ACC112 (cell line): ENCODE measurements at regions not wholly inside any gene's neighbourhood (a gene's known extent, or its start where the extent isn't known, plus 50 kb on each side); places are given as distances from the start of the nearest gene placed in this dataset.
"Not testable (repeated sequence)": the region's sequence is repeated elsewhere in the genome, so short reads cannot be mapped to it uniquely, and the experiment has no call there.

Experiments used
- H2AFZ ChIP-seq: fragments of 200-600 bp; sonication (generic); one replicate; pipeline ENCODE4 v1.6.0; 2017; ENCODE audit warnings: antibody characterized with exemption, low read length; ENCODE audit not compliant: unreplicated experiment
- H3K27ac ChIP-seq: fragments of 200-600 bp; sonication (generic); 2 replicates; pipeline ENCODE4 v1.5.1; 2014; ENCODE audit warnings: low read depth, mild to moderate bottlenecking, antibody characterized with exemption, low read length, moderate library complexity
- H3K27me3 ChIP-seq: fragments of 200-600 bp; sonication (generic); 2 replicates; pipeline ENCODE4 v1.6.1; 2014; ENCODE audit warnings: mild to moderate bottlenecking, antibody characterized with exemption, low read length, moderate library complexity, mixed read lengths; ENCODE audit not compliant: insufficient read depth
- H3K36me3 ChIP-seq: fragments of 200-600 bp; sonication (generic); 2 replicates; pipeline ENCODE4 v1.6.1; 2016; ENCODE audit warnings: mild to moderate bottlenecking, antibody characterized with exemption, low read length, moderate library complexity, mixed read lengths; ENCODE audit not compliant: insufficient read depth
- H3K4me1 ChIP-seq: fragments of 200-600 bp; sonication (generic); one replicate; pipeline ENCODE4 v1.6.1; 2016; ENCODE audit warnings: low read length, mixed read lengths; ENCODE audit not compliant: insufficient read depth, unreplicated experiment, control insufficient read depth
- H3K4me3 ChIP-seq: fragments of 200-600 bp; sonication (generic); 2 replicates; pipeline ENCODE4 v1.5.1; 2014; ENCODE audit warnings: mild to moderate bottlenecking, low read depth, low read length
- H3K79me2 ChIP-seq: fragments of 200-600 bp; sonication (generic); one replicate; pipeline ENCODE4 v1.6.0; 2016; ENCODE audit warnings: low read length; ENCODE audit not compliant: control insufficient read depth, unreplicated experiment, insufficient read depth

DNA sequence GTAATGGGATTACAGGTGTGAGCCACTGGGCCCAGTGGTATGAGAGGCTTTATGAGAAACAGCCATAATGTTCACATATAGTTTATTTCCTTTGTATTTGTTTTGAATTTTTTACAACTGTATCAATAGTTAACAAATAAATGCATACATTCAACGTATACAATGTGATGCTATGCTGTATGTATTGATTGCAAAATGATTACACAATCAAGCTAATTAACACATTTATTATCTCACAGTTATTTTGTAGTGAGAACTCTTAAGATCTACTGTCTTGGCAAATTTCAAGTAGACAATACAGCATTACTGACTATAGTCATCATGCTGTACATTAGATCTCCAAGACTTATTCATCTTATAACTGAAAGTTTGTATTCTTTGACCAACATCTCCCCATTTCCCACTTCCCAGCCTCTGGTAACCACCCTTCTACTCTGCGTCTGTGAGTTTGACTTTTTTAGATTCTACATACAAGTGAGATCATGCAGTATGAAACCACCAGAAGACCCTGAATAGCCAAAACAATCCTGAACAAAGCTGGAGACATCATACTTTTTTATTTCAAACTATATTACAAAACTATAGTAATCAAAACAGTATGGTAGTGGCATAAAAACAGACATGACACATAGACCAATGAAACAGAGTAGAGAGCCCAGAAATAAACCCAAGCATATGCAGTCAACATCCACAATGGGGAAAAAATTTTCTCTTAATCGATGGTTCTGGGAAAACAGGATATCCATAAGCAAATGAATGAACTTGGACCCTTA, 157.2 kb upstream of the RREB1 start:
- Histone ChIP-seq H2AFZ (no peak overlapping the region), H3K27me3 (0 out of 2 replicates have a peak, but pooled peaks cover 3% of the 10 kb centered on the region), H3K79me2 (no peaks in the 10 kb centered on the region), H3K4me1 (no peaks in the 10 kb centered on the region), H3K4me3 (no peak overlapping the region), H3K27ac (no peak overlapping the region), H3K36me3 (no peaks in the 10 kb centered on the region)

DNA sequence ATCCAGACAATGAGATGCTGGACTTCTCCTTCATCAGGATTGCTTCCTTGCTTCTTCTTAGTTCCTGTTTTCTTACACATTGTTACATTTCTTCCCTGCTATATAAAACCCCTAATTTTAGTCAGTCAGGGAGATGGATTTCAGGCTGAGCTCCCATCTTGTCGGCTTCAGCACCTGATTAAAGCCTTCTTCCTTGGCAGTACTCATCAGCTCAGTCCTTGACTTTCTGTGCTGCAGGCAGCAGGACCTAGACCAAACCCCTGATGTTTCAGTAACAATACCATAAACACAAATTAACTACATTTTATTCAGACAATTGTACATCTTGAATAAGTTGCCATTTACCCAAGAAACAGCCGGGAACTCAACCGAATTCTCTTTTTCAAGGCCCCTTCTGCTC, 156.4 kb upstream of the RREB1 start:
- Histone ChIP-seq H2AFZ (no peak overlapping the region), H3K4me3 (no peak overlapping the region), H3K27ac (no peak overlapping the region), H3K36me3 (no peaks in the 10 kb centered on the region), H3K27me3 (0 out of 2 replicates have a peak, but pooled peaks cover 3% of the 10 kb centered on the region), H3K4me1 (no peaks in the 10 kb centered on the region), H3K79me2 (no peaks in the 10 kb centered on the region)

GRCh38 chr6:6952484-6952883, 155.3 kb upstream of the RREB1 start:
- Histone ChIP-seq H3K27ac (no peak overlapping the region), H3K4me1 (no peaks in the 10 kb centered on the region), H3K4me3 (no peak overlapping the region), H3K27me3 (0 out of 2 replicates have a peak, but pooled peaks cover 3% of the 10 kb centered on the region), H2AFZ (no peak overlapping the region), H3K79me2 (no peaks in the 10 kb centered on the region), H3K36me3 (no peaks in the 10 kb centered on the region)

- not testable (repeated sequence) for H3K79me2 ChIP-seq, H3K27ac ChIP-seq, H3K4me1 ChIP-seq, H3K27me3 ChIP-seq, H2AFZ ChIP-seq, H3K36me3 ChIP-seq, H3K4me3 ChIP-seq
Observed at GRCh38 chr6:6952927-6953326, 154.8 kb upstream of the RREB1 start.

GRCh38 chr6:6960571-6961251, 147.1 kb upstream of the RREB1 start:
- H2AFZ ChIP-seq = no peak overlapping the region
- H3K27ac ChIP-seq = no peak overlapping the region
- H3K4me3 ChIP-seq = no peak overlapping the region
- no peaks in the 10 kb centered on the region for H3K36me3 ChIP-seq
- H3K4me1 ChIP-seq = no peaks in the 10 kb centered on the region
- no peaks in the 10 kb centered on the region for H3K79me2 ChIP-seq
- H3K27me3 ChIP-seq = no peaks in the 10 kb centered on the region

DNA sequence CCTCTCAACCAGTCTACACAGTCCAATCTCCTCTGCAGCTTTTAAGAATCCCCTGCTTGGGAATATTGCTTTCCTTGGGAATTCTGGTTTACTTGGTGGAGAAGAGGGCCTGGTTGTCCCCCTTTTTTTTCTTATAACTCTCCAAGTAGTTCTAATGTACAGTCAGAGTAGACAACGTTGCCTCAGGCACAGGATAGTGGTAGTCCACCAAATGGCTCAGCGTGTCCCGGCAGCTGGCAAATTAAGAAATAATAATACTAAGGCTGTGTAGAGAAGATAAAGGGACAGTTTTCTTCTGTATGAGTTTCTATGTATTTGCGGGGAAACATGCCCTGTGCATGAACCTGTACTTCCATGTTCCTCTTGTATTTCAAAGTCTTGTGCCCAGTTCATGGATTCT, 145.7 kb upstream of the RREB1 start:
- Histone ChIP-seq H3K27me3 (no peaks in the 10 kb centered on the region), H3K79me2 (no peaks in the 10 kb centered on the region), H3K4me1 (no peaks in the 10 kb centered on the region), H3K36me3 (no peaks in the 10 kb centered on the region), H3K4me3 (no peak overlapping the region), H2AFZ (no peak overlapping the region), H3K27ac (no peak overlapping the region)

DNA sequence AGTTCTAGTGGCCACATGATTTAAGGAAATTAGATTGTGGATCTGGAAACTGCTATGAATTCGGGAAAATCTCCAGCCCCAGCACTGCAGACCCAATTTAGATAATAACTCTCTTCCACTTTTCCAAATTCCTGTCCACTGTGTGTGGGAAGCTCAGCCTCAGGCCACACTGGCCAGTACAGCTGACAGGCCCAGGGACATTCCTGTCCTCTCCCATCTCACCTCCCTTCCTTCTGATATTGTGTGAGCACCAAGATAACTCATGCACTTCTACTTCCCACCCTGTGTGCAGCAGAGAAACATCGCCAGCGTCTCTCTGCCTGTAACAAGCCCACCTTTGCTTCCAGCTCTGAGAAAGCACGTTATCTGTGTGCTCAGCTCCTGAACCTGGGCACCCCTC, 145.1 kb upstream of the RREB1 start:
- no peak overlapping the region for H3K4me3 ChIP-seq
- H3K4me1 ChIP-seq = no peaks in the 10 kb centered on the region
- no peak overlapping the region for H2AFZ ChIP-seq
- H3K27ac ChIP-seq = no peak overlapping the region
- H3K27me3 ChIP-seq = no peaks in the 10 kb centered on the region
- no peaks in the 10 kb centered on the region for H3K36me3 ChIP-seq
- no peaks in the 10 kb centered on the region for H3K79me2 ChIP-seq

DNA sequence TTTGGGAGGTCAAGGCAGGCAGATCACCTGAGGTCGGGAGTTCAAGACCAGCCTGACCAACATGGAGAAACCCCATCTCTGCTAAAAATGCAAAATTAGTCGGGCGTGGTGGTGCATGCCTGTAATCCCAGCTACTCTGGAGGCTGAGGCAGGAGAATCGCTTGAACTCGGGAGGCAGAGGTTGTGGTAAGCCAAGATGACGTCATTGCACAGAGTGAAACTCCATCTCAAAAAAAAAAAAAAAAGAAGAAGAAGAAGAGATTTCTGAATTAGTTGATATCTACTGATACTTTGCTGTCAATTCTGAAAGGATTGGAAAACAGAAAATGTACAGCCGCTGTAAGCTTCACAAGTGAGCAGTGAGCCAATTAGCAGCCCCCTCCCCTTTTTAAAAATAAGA, 144.4 kb upstream of the RREB1 start:
- H3K36me3 ChIP-seq, H3K79me2 ChIP-seq, H3K4me3 ChIP-seq, H2AFZ ChIP-seq, H3K27me3 ChIP-seq, H3K27ac ChIP-seq, H3K4me1 ChIP-seq: not testable (repeated sequence)

- Histone ChIP-seq H3K27ac (no peak overlapping the region), H3K79me2 (no peaks in the 10 kb centered on the region), H3K36me3 (no peaks in the 10 kb centered on the region), H3K4me1 (no peaks in the 10 kb centered on the region), H2AFZ (no peak overlapping the region), H3K4me3 (no peak overlapping the region), H3K27me3 (no peaks in the 10 kb centered on the region)
Observed at GRCh38 chr6:6964675-6965074, 143.1 kb upstream of the RREB1 start.

- Histone ChIP-seq H3K4me1 (no peaks in the 10 kb centered on the region), H3K27ac (no peak overlapping the region), H3K4me3 (no peak overlapping the region)
Observed at GRCh38 chr6:6966127-6966526, 141.6 kb upstream of the RREB1 start.

DNA sequence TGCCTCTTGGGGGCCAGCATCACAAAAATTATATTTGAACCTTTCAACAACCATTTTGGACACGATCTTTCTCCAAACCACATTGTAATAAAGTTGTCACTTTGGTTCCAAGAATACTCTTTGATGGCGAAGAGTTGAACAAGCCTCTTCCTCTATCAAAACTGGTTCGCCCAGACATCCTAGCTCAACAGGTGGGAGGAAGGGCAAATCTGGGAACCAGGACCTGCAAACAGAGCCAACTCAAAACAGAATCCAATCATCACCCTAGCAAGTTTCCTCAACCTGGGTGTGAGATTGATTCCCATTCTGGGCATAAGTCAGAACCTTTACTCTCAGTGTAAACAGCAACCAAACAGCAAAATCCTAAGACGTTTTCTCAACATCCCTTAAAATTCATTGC, 141.2 kb upstream of the RREB1 start:
- no peaks in the 10 kb centered on the region for H3K4me1 ChIP-seq
- H3K27ac ChIP-seq = no peak overlapping the region
- no peaks in the 10 kb centered on the region for H3K79me2 ChIP-seq
- no peak overlapping the region for H3K4me3 ChIP-seq
- no peaks in the 10 kb centered on the region for H3K36me3 ChIP-seq
- no peak overlapping the region for H2AFZ ChIP-seq
- no peaks in the 10 kb centered on the region for H3K27me3 ChIP-seq

More at GRCh38 chr6:6966127-6966526, 141.6 kb upstream of the RREB1 start:
- Histone ChIP-seq H3K79me2 (no peaks in the 10 kb centered on the region), H3K36me3 (no peaks in the 10 kb centered on the region), H3K27me3 (no peaks in the 10 kb centered on the region), H2AFZ (no peak overlapping the region)
